Suprapubic skin (tissue), 4 donors: ENCODE measurements at regions not wholly inside any gene's neighbourhood (a gene's known extent, or its start where the extent isn't known, plus 50 kb on each side); places are given as distances from the start of the nearest gene placed in this dataset.

Source experiments
- POLR2A ChIP-seq, 2 donors: fragments of 450-650 bp; IDR thresholded peaks; one replicate each; pipeline ENCODE4 v1.6.1; 2017; ENCODE audit warnings: antibody characterized with exemption in 2 of 2, mild to moderate bottlenecking in 2 of 2, moderate library complexity in 2 of 2
- POLR2AphosphoS5 ChIP-seq, 3 donors: sonication (generic); formaldehyde crosslinking; IDR thresholded peaks; one replicate each; pipeline ENCODE4 v1.6.1; 2017; ENCODE audit warnings: antibody characterized with exemption in 3 of 3
- TF ChIP-seq, protein P1 (sequence below), 2 donors: fragments of 200-600 bp in 1 of 2; fragments of 450-650 bp in 1 of 2; sonication (generic) in 1 of 2; IDR thresholded peaks; one replicate each; pipeline ENCODE4 v1.5.1; 2016 to 2019; ENCODE audit warnings: antibody characterized with exemption in 2 of 2, mild to moderate bottlenecking in 1 of 2, moderate library complexity in 1 of 2

- TF ChIP-seq POLR2A (IDR thresholded peaks at IDR 0.05) = no peak
- no peak for TF ChIP-seq POLR2AphosphoS5 (IDR thresholded peaks at IDR 0.05)
- TF ChIP-seq, protein P1, sequence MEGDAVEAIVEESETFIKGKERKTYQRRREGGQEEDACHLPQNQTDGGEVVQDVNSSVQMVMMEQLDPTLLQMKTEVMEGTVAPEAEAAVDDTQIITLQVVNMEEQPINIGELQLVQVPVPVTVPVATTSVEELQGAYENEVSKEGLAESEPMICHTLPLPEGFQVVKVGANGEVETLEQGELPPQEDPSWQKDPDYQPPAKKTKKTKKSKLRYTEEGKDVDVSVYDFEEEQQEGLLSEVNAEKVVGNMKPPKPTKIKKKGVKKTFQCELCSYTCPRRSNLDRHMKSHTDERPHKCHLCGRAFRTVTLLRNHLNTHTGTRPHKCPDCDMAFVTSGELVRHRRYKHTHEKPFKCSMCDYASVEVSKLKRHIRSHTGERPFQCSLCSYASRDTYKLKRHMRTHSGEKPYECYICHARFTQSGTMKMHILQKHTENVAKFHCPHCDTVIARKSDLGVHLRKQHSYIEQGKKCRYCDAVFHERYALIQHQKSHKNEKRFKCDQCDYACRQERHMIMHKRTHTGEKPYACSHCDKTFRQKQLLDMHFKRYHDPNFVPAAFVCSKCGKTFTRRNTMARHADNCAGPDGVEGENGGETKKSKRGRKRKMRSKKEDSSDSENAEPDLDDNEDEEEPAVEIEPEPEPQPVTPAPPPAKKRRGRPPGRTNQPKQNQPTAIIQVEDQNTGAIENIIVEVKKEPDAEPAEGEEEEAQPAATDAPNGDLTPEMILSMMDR (IDR thresholded peaks at IDR 0.05) = no peak
Observed at GRCh38 chr5:143691945-143692290, 120.0 kb upstream of the HMHB1 start.
